Ishikawa (cell line): ENCODE measurements at regions not wholly inside any gene's neighbourhood (a gene's known extent, or its start where the extent isn't known, plus 50 kb on each side); places are given as distances from the start of the nearest gene placed in this dataset.

ENCODE experiments used
- CEBPB ChIP-seq: IDR thresholded peaks from 2 replicates; pipeline ENCODE4 v1.6.1; 2012
- EGR1 ChIP-seq: IDR thresholded peaks from 2 replicates; pipeline ENCODE4 v1.6.1; 2012
- EP300 ChIP-seq: IDR thresholded peaks from 2 replicates; pipeline ENCODE4 v1.6.1; 2012; ENCODE audit warnings: borderline replicate concordance
- TAF1 ChIP-seq: IDR thresholded peaks from 2 replicates; pipeline ENCODE4 v1.6.1; 2012; ENCODE audit warnings: low read depth, mild to moderate bottlenecking
- TCF12 ChIP-seq: IDR thresholded peaks from 2 replicates; pipeline ENCODE4 v1.6.1; 2012; ENCODE audit warnings: low read depth
- YY1 ChIP-seq: IDR thresholded peaks from 2 replicates; pipeline ENCODE4 v1.6.1; 2012; ENCODE audit warnings: low read depth
- TF ChIP-seq, protein P1 (sequence below): IDR thresholded peaks from 2 replicates; pipeline ENCODE4 v1.6.1; 2012
- TF ChIP-seq, protein P2 (sequence below): IDR thresholded peaks from 2 replicates; pipeline ENCODE4 v1.6.1; 2012
- TF ChIP-seq, protein P3 (sequence below): IDR thresholded peaks from 2 replicates; pipeline ENCODE4 v1.6.1; 2012; ENCODE audit warnings: low read depth, mild to moderate bottlenecking

DNA sequence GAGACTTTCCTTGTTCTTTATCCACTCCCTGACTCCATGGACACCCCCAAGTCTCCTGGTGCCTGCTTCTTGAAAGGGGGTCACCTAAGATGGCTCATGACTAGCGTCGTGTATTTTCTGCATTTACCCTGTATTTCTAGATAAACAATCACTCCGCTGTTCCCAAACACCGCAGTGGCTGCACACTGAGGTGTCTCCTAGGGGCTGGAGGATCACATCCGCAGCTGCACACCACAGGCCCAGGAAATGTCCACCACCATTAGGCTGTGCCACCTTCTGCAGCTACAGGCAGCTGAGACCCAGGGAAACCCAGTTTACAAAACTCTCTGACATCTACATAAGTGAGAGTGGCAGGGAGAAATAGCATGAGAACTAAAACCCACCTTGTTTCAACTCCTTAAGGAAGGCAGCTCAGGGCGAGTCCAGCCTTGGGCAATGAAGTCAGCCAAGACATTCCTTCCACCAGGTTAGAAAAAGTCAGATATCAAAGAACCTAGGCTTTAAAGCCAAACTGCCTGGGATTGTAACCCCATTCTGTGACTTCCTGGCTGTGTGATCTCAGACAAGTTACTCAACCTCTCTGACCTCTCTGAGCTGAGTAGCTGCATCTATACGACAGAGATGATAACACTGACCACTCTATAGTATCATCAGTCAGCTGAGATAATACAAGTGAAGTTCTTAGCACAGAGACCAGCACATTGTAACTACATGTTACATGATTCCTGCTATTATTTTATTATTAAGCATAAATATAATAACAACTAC is 102.2 kb downstream of the SNX5 start:
- TF ChIP-seq EP300 (no peak), TAF1 (no peak), CEBPB (no peak), EGR1 (no peak), TCF12 (no peak), YY1 (no peak)
- TF ChIP-seq, protein P1, sequence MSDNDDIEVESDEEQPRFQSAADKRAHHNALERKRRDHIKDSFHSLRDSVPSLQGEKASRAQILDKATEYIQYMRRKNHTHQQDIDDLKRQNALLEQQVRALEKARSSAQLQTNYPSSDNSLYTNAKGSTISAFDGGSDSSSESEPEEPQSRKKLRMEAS = no peak
- TF ChIP-seq, protein P2, sequence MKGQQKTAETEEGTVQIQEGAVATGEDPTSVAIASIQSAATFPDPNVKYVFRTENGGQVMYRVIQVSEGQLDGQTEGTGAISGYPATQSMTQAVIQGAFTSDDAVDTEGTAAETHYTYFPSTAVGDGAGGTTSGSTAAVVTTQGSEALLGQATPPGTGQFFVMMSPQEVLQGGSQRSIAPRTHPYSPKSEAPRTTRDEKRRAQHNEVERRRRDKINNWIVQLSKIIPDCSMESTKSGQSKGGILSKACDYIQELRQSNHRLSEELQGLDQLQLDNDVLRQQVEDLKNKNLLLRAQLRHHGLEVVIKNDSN = no peak
- TF ChIP-seq, protein P3, sequence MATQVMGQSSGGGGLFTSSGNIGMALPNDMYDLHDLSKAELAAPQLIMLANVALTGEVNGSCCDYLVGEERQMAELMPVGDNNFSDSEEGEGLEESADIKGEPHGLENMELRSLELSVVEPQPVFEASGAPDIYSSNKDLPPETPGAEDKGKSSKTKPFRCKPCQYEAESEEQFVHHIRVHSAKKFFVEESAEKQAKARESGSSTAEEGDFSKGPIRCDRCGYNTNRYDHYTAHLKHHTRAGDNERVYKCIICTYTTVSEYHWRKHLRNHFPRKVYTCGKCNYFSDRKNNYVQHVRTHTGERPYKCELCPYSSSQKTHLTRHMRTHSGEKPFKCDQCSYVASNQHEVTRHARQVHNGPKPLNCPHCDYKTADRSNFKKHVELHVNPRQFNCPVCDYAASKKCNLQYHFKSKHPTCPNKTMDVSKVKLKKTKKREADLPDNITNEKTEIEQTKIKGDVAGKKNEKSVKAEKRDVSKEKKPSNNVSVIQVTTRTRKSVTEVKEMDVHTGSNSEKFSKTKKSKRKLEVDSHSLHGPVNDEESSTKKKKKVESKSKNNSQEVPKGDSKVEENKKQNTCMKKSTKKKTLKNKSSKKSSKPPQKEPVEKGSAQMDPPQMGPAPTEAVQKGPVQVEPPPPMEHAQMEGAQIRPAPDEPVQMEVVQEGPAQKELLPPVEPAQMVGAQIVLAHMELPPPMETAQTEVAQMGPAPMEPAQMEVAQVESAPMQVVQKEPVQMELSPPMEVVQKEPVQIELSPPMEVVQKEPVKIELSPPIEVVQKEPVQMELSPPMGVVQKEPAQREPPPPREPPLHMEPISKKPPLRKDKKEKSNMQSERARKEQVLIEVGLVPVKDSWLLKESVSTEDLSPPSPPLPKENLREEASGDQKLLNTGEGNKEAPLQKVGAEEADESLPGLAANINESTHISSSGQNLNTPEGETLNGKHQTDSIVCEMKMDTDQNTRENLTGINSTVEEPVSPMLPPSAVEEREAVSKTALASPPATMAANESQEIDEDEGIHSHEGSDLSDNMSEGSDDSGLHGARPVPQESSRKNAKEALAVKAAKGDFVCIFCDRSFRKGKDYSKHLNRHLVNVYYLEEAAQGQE = no peak
